HepG2 (cell line): ENCODE measurements at regions not wholly inside any gene's neighbourhood (a gene's known extent, or its start where the extent isn't known, plus 50 kb on each side); places are given as distances from the start of the nearest gene placed in this dataset.

ENCODE experiments used
- ATF6 ChIP-seq: sonication (generic); formaldehyde crosslinking; conservative IDR thresholded peaks from 2 replicates; pipeline ENCODE4 v1.4.0; 2020; ENCODE audit warnings: missing genetic modification reagents
- EHMT2 ChIP-seq: fragments of 200-600 bp; sonication (generic); IDR thresholded peaks from 2 replicates; pipeline ENCODE4 v1.7.0; 2017; ENCODE audit warnings: antibody characterized with exemption, low read depth, low read length, borderline replicate concordance
- NFE2L2 ChIP-seq: fragments of 150-350 bp; IDR thresholded peaks from 2 replicates; pipeline ENCODE4 v1.6.1; 2014; ENCODE audit warnings: low read length
- TARDBP ChIP-seq: sonication (generic); formaldehyde crosslinking; IDR thresholded peaks from 2 replicates; pipeline ENCODE4 v1.8.0; 2022; ENCODE audit warnings: mild to moderate bottlenecking, missing genetic modification reagents
- THAP9 ChIP-seq: sonication (generic); formaldehyde crosslinking; IDR thresholded peaks from 2 replicates; pipeline ENCODE4; 2020; ENCODE audit warnings: missing genetic modification reagents, mild to moderate bottlenecking, borderline replicate concordance
- TF ChIP-seq, protein P1 (sequence below): sonication (generic); formaldehyde crosslinking; IDR thresholded peaks from 2 replicates; pipeline ENCODE4 v1.5.0; 2020; ENCODE audit warnings: mild to moderate bottlenecking, missing genetic modification reagents, moderate library complexity

- TF ChIP-seq THAP9 (CRISPR knock-in tag), result no peak
- no peak for TF ChIP-seq ATF6
- TF ChIP-seq EHMT2, result no peak
- TF ChIP-seq, protein P1, sequence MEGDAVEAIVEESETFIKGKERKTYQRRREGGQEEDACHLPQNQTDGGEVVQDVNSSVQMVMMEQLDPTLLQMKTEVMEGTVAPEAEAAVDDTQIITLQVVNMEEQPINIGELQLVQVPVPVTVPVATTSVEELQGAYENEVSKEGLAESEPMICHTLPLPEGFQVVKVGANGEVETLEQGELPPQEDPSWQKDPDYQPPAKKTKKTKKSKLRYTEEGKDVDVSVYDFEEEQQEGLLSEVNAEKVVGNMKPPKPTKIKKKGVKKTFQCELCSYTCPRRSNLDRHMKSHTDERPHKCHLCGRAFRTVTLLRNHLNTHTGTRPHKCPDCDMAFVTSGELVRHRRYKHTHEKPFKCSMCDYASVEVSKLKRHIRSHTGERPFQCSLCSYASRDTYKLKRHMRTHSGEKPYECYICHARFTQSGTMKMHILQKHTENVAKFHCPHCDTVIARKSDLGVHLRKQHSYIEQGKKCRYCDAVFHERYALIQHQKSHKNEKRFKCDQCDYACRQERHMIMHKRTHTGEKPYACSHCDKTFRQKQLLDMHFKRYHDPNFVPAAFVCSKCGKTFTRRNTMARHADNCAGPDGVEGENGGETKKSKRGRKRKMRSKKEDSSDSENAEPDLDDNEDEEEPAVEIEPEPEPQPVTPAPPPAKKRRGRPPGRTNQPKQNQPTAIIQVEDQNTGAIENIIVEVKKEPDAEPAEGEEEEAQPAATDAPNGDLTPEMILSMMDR (CRISPR knock-in tag), result no peak
- TF ChIP-seq NFE2L2, result no peak
- TF ChIP-seq TARDBP, result no peak
These were observed 73.0 kb upstream of the EPCAM start for GRCh38 chr2:47295981-47296635.
